ENCODE measurements at regions not wholly inside any gene's neighbourhood (a gene's known extent, or its start where the extent isn't known, plus 50 kb on each side); places are given as distances from the start of the nearest gene placed in this dataset.
"Not testable (repeated sequence)": the region's sequence is repeated elsewhere in the genome, so short reads cannot be mapped to it uniquely, and the experiment has no call there.

- TF ChIP-seq, protein P1, sequence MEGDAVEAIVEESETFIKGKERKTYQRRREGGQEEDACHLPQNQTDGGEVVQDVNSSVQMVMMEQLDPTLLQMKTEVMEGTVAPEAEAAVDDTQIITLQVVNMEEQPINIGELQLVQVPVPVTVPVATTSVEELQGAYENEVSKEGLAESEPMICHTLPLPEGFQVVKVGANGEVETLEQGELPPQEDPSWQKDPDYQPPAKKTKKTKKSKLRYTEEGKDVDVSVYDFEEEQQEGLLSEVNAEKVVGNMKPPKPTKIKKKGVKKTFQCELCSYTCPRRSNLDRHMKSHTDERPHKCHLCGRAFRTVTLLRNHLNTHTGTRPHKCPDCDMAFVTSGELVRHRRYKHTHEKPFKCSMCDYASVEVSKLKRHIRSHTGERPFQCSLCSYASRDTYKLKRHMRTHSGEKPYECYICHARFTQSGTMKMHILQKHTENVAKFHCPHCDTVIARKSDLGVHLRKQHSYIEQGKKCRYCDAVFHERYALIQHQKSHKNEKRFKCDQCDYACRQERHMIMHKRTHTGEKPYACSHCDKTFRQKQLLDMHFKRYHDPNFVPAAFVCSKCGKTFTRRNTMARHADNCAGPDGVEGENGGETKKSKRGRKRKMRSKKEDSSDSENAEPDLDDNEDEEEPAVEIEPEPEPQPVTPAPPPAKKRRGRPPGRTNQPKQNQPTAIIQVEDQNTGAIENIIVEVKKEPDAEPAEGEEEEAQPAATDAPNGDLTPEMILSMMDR (IDR thresholded peaks at IDR 0.05 in 2 of 3, conservative IDR thresholded peaks at IDR 0.05 in 1 of 3; ENCODE audit: borderline replicate concordance in 1 of 3, insufficient read depth in 1 of 3, low read depth in 2 of 3, low read length in 2 of 3): no peak
- no peak for TF ChIP-seq FOSL1 (IDR thresholded peaks at IDR 0.05; ENCODE audit: low read depth)
Measured at GRCh38 chr2:150207979-150208378, 279.5 kb downstream of the RND3 start (continued).

DNA sequence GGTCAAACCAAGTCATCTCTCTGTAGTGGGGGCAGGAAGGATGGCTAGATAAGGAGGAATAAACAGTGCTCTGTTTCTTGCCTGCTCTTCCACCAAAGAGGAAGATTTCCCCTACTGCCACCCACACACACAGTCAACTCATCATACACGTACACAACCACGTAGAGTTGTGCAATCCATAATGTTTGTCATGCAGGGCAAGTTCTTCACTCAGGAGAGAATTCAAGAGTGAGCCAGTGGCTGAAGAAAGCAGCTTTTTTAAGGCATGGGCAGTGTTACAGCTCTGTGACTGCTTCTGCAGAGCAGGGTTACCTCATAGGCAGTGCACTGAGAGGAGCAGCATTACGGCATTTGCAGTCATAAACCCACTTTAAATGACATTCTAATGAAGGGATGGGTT, 283.0 kb downstream of the RND3 start:
- Histone ChIP-seq H3K4me2 (ENCODE audit: low read length) (no peak overlapping the region), H3K79me2 (ENCODE audit: insufficient read depth, low read length) (no peaks in the 10 kb centered on the region), H3K9me3 (ENCODE audit: control insufficient read depth in 1 of 2, insufficient read depth in 1 of 2, low read depth in 1 of 2, low read length in 2 of 2) (no peaks in the 10 kb centered on the region), H3K9ac (ENCODE audit: low read length) (no peak overlapping the region), H3K27me3 (ENCODE audit: insufficient read depth, low read length) (no peaks in the 10 kb centered on the region), H4K20me1 (ENCODE audit: insufficient read depth) (no peaks in the 10 kb centered on the region), H3K9me2 (ENCODE audit: insufficient read depth) (no peaks in the 10 kb centered on the region), H3K4me3 (replicated peaks in 1 of 2; ENCODE audit: low read depth in 1 of 2, low read length in 2 of 2) (no peak overlapping the region), H3K27ac (ENCODE audit: low read depth, low read length) (no peak overlapping the region), H2AFZ (ENCODE audit: low read depth, low read length, poor library complexity, severe bottlenecking) (no peak overlapping the region), H3K4me1 (ENCODE audit: control insufficient read depth in 1 of 2, insufficient read depth in 2 of 2, low read length in 2 of 2) (no peaks in the 10 kb centered on the region), H3K36me3 (ENCODE audit: control insufficient read depth in 1 of 2, insufficient read depth in 2 of 2, low read length in 2 of 2) (no peaks in the 10 kb centered on the region)
- no peak for TF ChIP-seq CBX3 (IDR thresholded peaks at IDR 0.05; ENCODE audit: low read depth)
- TF ChIP-seq ZNF274 (IDR thresholded peaks at IDR 0.05; ENCODE audit: low read depth, low read length): no peak
- CTCF ChIA-PET: no interaction called here
- DNase-seq (ENCODE audit: low read depth, low spot score) (no peak), ATAC-seq (no peak)
- RAD21 ChIA-PET (ENCODE audit: low non-redundant PET in 1 of 2, low total read pairs in 2 of 2, uncharacterized antibody in 2 of 2, unreplicated experiment in 2 of 2): no interaction called here
- POLR2A ChIA-PET: no interaction called here
- intact Hi-C loops (cut with micrococcal nuclease): no loop called here
- no TSS peak for BruUV-seq (replicated peaks)

GRCh38 chr2:150194816-150195215, 292.7 kb downstream of the RND3 start:
- H3K9me2 ChIP-seq (ENCODE audit: insufficient read depth); H3K27me3 ChIP-seq (ENCODE audit: insufficient read depth, low read length); ATAC-seq; H3K9me3 ChIP-seq (ENCODE audit: control insufficient read depth in 1 of 2, insufficient read depth in 1 of 2, low read depth in 1 of 2, low read length in 2 of 2); H3K4me2 ChIP-seq (ENCODE audit: low read length); H3K4me3 ChIP-seq (replicated peaks in 1 of 2; ENCODE audit: low read depth in 1 of 2, low read length in 2 of 2); intact Hi-C loops (cut with micrococcal nuclease); H3K9ac ChIP-seq (ENCODE audit: low read length); H3K4me1 ChIP-seq (ENCODE audit: control insufficient read depth in 1 of 2, insufficient read depth in 2 of 2, low read length in 2 of 2); BruUV-seq (replicated peaks); H3K36me3 ChIP-seq (ENCODE audit: control insufficient read depth in 1 of 2, insufficient read depth in 2 of 2, low read length in 2 of 2); H4K20me1 ChIP-seq (ENCODE audit: insufficient read depth); H2AFZ ChIP-seq (ENCODE audit: low read depth, low read length, poor library complexity, severe bottlenecking); POLR2A ChIA-PET; H3K27ac ChIP-seq (ENCODE audit: low read depth, low read length); DNase-seq (ENCODE audit: low read depth, low spot score); RAD21 ChIA-PET (ENCODE audit: low non-redundant PET in 1 of 2, low total read pairs in 2 of 2, uncharacterized antibody in 2 of 2, unreplicated experiment in 2 of 2); H3K79me2 ChIP-seq (ENCODE audit: insufficient read depth, low read length); CTCF ChIA-PET: not testable (repeated sequence)
